ENCODE measurements at regions not wholly inside any gene's neighbourhood (a gene's known extent, or its start where the extent isn't known, plus 50 kb on each side); places are given as distances from the start of the nearest gene placed in this dataset.

GRCh38 chr21:27068811-27069210 lies 101.9 kb upstream of the ADAMTS5 start:
- TF ChIP-seq CTCF (IDR thresholded peaks at IDR 0.05) (no peak), POLR2AphosphoS5 (IDR thresholded peaks at IDR 0.05) (no peak), POLR2A (IDR thresholded peaks at IDR 0.05) (no peak)

Data from suprapubic skin (tissue), 4 donors.